ENCODE measurements at regions not wholly inside any gene's neighbourhood (a gene's known extent, or its start where the extent isn't known, plus 50 kb on each side); places are given as distances from the start of the nearest gene placed in this dataset.
"Not testable (repeated sequence)": the region's sequence is repeated elsewhere in the genome, so short reads cannot be mapped to it uniquely, and the experiment has no call there.

DNA sequence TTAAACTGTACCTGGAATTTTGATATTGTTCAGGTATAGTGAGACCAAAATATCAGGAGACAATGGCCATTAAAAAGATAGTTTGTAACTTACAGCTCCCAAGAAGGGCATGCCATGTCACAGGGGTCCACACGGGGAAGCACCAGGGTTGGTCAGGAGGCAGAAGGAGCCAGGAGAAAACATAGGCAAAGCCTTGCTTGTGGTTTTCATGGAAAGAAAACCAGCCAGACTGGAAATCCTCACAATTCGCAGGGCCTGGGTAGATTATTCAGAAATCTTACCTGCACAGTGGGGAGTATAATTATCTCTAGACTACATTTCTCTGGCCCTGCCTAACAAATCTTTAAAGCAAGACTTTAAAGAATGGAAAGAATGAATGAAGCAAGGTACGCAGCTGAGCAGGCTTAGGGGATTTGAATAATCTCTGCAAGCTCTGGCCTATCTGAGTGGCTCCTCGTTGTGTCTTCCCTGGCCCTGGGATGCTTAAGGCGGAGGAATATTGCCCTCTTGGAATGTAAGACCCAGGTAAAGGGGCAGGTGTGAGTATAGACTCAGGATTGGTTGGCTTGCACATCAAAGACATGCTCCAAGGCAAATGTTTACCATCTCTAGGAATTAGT is 66.9 kb upstream of the CDC42EP3 start:
- H3K36me3 ChIP-seq, result no peaks in the 10 kb centered on the region
- no peak for TF ChIP-seq EP300 (IDR thresholded peaks at IDR 0.05)
- TF ChIP-seq, protein P1, sequence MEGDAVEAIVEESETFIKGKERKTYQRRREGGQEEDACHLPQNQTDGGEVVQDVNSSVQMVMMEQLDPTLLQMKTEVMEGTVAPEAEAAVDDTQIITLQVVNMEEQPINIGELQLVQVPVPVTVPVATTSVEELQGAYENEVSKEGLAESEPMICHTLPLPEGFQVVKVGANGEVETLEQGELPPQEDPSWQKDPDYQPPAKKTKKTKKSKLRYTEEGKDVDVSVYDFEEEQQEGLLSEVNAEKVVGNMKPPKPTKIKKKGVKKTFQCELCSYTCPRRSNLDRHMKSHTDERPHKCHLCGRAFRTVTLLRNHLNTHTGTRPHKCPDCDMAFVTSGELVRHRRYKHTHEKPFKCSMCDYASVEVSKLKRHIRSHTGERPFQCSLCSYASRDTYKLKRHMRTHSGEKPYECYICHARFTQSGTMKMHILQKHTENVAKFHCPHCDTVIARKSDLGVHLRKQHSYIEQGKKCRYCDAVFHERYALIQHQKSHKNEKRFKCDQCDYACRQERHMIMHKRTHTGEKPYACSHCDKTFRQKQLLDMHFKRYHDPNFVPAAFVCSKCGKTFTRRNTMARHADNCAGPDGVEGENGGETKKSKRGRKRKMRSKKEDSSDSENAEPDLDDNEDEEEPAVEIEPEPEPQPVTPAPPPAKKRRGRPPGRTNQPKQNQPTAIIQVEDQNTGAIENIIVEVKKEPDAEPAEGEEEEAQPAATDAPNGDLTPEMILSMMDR (IDR thresholded peaks at IDR 0.05), result no peak
- no peak for TF ChIP-seq POLR2A (IDR thresholded peaks at IDR 0.05)
- H3K9me3 ChIP-seq, result no peaks in the 10 kb centered on the region
- no peak for DNase-seq (ENCODE audit: low spot score in 2 of 2)
- peaks cover 0 to 11% (median 0%) of the 10 kb centered on the region in 4 donors for H3K4me1 ChIP-seq
- no peaks in the 10 kb centered on the region for H3K27me3 ChIP-seq
- H3K4me3 ChIP-seq, result no peak overlapping the region
- H3K27ac ChIP-seq, result no peak overlapping the region
- 93 to 95% methylated on average over 5 of the region's 5 CpGs for whole genome bisulfite sequencing, 2 donors

DNA sequence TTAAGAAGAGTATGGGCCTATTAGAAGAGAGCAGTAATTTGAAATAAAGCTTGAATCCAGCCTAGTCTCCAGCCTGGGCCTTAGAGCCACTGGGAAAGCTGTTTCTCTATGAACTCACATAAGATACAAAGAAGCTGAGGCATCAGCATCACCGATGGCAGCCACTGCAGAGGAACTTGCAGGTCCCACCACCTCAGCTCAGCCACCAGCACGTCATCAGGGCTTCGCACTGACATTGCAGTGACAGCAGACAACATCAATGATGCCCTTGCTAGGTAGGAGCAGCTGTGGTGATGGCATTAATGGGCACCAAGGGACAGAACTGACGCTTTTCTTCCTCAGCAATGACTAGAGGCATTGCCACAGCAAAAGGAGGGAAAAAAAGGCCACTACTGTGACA is 67.7 kb upstream of the CDC42EP3 start:
- WGBS, 2 donors, result 95 to 98% methylated on average over 4 of the region's 4 CpGs
- Histone ChIP-seq H3K27ac (no peak overlapping the region), H3K36me3 (no peaks in the 10 kb centered on the region), H3K27me3 (no peaks in the 10 kb centered on the region), H3K4me3 (no peak overlapping the region), H3K4me1 (peaks cover 0 to 11% (median 0%) of the 10 kb centered on the region in 4 donors), H3K9me3 (no peaks in the 10 kb centered on the region)
- TF ChIP-seq POLR2A (IDR thresholded peaks at IDR 0.05) (no peak), EP300 (IDR thresholded peaks at IDR 0.05) (no peak)
- TF ChIP-seq, protein P1 (IDR thresholded peaks at IDR 0.05), result no peak
- no peak for DNase-seq (ENCODE audit: low spot score in 2 of 2)

DNA sequence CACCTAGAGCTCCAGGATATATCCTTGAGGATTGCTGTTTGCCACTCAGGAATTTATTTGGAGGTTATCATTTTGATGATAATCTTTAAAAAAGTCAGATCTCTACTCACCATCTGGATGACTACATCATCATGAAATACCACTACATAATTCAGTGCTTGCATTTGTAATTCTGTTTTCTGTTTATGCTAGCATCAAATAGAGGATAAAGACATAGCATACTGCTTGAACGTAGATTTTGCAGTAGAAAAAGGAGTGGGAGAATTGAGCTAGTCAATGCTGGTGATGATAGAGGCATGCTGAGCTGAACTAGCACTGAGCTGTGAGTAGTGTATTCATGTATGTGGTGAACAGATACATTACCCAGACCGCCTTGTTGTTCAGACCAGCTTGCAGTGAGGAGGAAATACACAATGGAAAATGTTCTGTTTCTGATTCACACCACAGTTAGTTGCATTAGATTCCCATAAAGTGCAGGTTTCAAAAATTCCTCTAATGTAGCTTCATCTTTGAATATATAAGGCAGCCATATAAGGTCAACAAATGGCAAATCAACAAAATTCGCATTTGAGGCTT is 68.8 kb upstream of the CDC42EP3 start:
- no peaks in the 10 kb centered on the region for H3K27me3 ChIP-seq
- H3K36me3 ChIP-seq, result no peaks in the 10 kb centered on the region
- H3K4me1 ChIP-seq, result peaks cover 0 to 4% (median 0%) of the 10 kb centered on the region in 4 donors
- 80 to 84% methylated on average over 3 of the region's 3 CpGs for WGBS, 2 donors
- TF ChIP-seq POLR2A (IDR thresholded peaks at IDR 0.05), result no peak
- no peak for TF ChIP-seq EP300 (IDR thresholded peaks at IDR 0.05)
- TF ChIP-seq, protein P1 (IDR thresholded peaks at IDR 0.05), result no peak
- H3K9me3 ChIP-seq, result no peaks in the 10 kb centered on the region
- no peak overlapping the region for H3K4me3 ChIP-seq
- no peak for DNase-seq (ENCODE audit: low spot score in 2 of 2)
- H3K27ac ChIP-seq, result no peak overlapping the region

DNA sequence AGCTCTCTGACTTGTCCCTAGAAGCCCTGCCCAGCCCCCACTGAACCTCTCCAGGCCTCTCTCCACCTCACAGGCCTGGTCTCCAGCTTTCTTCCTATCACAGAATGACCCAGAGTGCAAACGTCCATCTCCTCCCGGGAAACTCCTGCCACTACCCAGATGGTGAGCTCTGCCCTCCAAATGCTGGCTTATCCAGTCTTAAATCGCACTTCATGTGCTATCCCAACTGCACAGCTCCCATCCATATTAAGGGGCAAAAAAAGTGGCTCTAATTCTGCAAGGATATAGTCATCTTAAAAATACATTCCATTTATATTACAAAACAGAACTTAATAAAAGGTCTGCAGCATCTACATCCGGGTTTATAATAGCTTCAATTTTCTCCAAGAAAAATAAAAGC is 70.8 kb upstream of the CDC42EP3 start:
- Histone ChIP-seq H3K9me3 (no peaks in the 10 kb centered on the region), H3K27ac (no peak overlapping the region), H3K4me1 (no peaks in the 10 kb centered on the region), H3K27me3 (no peaks in the 10 kb centered on the region), H3K36me3 (no peaks in the 10 kb centered on the region), H3K4me3 (no peak overlapping the region)
- no peak for DNase-seq (ENCODE audit: low spot score in 2 of 2)
- 59 to 64% methylated on average over 4 of the region's 4 CpGs for WGBS, 2 donors
- TF ChIP-seq, protein P1 (IDR thresholded peaks at IDR 0.05), result no peak
- TF ChIP-seq POLR2A (IDR thresholded peaks at IDR 0.05) (no peak), EP300 (IDR thresholded peaks at IDR 0.05) (no peak)

DNA sequence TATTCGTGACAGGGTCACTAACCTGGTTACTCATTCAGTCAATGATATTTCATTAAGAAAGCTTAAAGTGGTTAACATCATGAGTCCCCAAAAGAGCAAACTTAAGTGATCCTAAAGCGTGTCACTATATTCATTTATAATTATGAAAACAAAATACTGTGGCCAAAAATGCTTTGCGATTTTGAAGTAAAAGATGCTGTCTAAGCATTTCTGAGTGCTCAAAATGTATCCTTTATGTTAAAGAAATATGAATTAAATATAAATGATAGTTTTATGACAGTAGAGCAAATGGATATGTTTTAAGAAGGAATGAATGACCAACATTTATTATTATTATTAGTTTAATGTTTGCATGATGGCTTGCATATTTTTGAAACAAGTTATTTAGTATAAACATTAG is 72.6 kb upstream of the CDC42EP3 start:
- TF ChIP-seq EP300 (IDR thresholded peaks at IDR 0.05), result no peak
- TF ChIP-seq, protein P1 (IDR thresholded peaks at IDR 0.05), result no peak
- TF ChIP-seq POLR2A (IDR thresholded peaks at IDR 0.05), result no peak
- no peak overlapping the region for H3K27ac ChIP-seq
- H3K27me3 ChIP-seq, result no peaks in the 10 kb centered on the region
- no peaks in the 10 kb centered on the region for H3K4me1 ChIP-seq
- no peak for DNase-seq (ENCODE audit: low spot score in 2 of 2)
- H3K4me3 ChIP-seq, result no peak overlapping the region
- 82 to 86% methylated on average over 3 of the region's 3 CpGs for WGBS, 2 donors
- H3K36me3 ChIP-seq, result no peaks in the 10 kb centered on the region
- H3K9me3 ChIP-seq, result no peaks in the 10 kb centered on the region

DNA sequence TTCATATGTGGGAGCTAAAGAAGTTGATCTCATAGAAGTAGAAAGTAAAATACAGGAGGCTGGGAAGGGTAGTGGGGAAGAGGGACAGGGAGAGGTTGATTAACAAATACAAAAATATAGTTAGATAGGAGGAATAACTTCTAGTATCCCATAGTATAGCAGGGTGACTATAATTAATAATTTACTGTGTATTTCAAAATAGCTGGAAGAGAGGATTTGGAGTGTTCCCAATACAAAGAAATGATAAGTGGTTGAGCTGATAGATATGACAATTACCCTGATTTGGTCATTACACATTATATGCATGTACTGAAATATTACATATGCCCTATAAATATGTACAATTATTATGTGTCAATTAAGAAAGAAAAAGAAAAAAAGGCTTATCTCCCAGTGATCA is 73.5 kb upstream of the CDC42EP3 start:
- not testable (repeated sequence) for H3K36me3 ChIP-seq; H3K9me3 ChIP-seq; DNase-seq (ENCODE audit: low spot score in 2 of 2); H3K27me3 ChIP-seq; H3K27ac ChIP-seq; H3K4me3 ChIP-seq; H3K4me1 ChIP-seq

DNA sequence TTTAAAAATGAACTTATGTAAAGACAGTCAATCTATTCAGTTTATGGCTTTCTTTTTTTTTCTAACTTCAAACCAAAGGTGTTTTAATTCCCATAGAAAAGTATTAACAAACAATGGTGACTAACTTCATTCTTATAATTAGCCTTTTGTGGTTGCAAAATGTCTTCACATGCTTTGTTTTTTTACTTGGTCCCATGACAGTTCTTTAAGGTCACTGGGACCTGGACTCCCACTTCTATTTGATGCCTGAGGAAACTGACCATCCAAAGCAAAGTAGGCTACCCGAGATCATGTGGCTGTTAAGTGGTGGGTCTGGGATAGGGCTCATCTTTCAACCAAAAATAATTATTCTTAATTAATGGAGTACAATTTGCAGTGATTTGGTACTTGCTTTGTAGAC is 74.6 kb upstream of the CDC42EP3 start:
- H3K27ac ChIP-seq; H3K4me1 ChIP-seq; DNase-seq (ENCODE audit: low spot score in 2 of 2); H3K9me3 ChIP-seq; H3K4me3 ChIP-seq; H3K36me3 ChIP-seq; H3K27me3 ChIP-seq: not testable (repeated sequence)
- 94 to 97% methylated on average over 1 of the region's 1 CpG for WGBS, 2 donors
